HG02759 (cell line): ENCODE measurements at regions not wholly inside any gene's neighbourhood (a gene's known extent, or its start where the extent isn't known, plus 50 kb on each side); places are given as distances from the start of the nearest gene placed in this dataset.

Experiments used
- ATAC-seq: cut with Tn5 transposase; IDR thresholded peaks from one replicate; pipeline ENCODE4 v1.9.1; 2021; ENCODE audit warnings: mild to moderate bottlenecking, moderate library complexity; ENCODE audit not compliant: unreplicated experiment

DNA sequence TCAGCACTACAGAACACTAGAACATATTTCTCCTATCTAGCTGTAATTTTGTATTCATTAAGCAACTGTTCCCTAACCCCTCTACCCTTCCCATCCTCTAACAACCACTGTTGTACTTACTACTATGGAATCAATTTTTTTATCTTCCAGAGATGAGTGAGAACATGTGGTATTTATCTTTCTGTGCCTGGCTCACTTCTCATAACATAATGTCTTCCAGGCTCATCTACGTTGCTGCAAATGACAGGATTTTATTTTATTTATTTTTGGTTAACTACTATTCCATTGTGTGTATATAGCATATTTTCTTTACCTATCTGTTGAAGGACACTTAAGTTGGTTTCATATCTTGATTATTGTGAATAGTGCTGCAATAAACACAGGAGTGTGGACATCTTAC, 200.9 kb upstream of the CHRM2 start:
- no peak for ATAC-seq

DNA sequence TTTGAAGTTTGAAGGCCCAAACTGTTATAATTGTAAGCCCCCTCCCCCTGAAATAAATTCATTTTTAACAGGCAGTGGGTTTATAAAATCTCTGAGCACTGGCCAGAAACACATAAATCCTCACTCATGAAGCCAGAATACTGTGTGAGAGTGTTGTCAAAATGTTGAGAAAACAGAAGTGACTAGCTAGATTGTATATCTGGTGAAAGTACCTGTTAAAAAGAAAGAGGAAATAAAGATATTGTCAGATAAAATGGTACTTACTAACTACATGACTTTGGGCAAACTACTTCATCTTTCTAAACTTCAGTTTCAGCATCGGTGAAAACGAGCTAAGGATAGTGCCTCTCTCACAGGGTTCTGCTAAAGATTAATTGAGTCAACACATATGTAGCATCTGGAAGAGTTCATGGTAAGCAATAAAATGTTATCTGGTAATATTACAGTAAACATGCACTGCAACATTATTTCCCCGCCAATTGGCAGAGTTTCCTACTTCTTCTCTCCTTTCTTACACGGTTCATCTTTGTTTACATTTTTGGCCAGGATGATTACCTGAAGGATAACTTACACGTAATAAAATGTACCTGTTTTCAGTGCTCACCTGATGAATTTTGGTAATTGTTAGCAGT, 202.5 kb upstream of the CHRM2 start:
- no peak for ATAC-seq

DNA sequence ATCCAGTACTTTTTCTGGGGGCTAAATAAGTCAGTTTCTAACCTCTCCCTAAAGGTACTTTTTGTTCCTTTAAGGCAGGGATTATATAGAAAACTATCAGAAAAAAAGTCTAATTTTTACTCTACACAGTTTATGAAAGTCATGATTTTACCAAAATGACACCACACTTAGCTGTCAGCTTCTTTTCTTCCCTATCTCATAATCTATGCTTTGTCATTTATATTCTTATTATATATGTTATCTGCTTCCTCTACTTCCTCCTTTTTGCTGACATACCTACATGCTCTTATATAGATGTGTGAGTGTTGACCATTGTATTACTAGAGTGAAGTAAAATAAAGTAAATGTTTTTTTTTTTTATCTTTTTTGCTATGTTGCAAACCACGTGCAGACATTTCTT, 203.9 kb upstream of the CHRM2 start:
- ATAC-seq, result no peak

DNA sequence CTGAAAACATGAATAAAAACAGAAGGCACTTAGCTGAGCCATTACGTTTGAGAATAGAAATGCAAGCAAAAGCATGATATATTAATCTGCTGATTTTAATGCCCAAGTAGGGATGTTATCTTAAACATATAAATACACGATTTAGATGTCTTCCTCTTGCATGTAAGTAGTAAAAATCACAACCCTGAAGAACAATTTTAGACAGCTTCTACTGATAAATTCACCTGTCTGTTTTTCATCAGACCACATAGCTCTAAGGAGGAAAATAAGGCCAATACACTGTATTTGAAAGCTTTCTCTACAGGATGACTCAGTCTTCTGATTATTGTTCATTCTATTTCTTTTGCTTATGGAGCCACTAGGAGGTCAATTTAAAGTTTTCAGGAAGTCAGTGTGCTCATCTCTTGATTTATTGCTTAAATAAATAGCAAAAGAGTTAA, 210.9 kb upstream of the CHRM2 start:
- ATAC-seq, result no peak

DNA sequence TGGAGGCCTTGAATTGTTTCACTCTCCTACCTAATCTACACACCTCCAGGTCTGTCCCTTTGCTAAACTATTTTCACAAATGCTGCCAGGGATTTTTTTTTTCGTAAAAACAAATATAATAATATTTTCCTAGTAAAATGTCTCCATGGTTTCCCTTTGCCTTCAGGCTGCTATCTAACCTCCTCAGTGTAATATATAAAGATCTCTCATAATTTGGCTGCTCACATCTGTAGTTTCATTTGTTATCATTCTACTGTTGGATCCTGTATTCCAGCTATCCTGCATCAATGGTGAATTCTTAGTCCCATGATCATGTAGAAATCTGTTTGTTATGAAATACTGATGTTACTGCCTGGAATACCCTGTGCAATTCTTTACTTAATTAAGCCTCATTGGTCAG, 211.9 kb upstream of the CHRM2 start:
- ATAC-seq, result no peak

DNA sequence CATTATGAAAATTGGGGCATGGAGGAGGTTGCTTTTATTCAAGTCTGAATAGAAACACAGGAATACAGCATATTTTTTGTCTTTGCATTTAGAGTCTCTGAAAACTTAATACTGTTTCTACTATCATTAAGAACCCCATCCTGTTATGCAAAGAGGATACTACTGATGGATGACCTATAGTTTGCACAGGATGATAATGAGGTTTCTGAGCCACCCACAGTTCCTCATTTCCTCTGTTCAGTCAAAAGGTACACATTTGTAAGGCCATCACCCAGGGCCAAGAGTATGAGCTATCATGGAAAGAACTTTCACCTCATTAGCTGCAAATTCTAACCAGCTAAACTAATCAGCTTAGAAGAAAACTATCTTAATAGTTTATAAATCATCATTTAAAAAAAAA, 213.0 kb upstream of the CHRM2 start:
- no peak for ATAC-seq

DNA sequence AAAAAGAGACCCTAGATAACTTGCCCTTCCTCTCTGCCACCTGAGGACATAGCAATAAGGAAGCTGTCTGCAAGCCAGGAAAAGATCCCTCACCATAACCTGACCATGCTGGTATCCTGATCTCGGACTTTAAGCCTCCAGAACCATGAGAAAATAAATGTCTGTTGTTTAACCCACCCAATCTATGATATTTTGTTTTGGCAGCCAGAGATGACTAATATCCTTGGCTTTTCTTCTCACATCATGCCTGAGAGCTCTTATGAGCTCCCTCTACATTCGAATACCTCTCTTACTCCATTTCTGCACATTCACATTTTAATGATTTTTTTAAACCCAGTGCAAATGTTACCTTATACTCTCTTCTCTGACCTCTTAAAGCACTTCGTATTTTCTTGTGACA, 214.0 kb upstream of the CHRM2 start:
- no peak for ATAC-seq

DNA sequence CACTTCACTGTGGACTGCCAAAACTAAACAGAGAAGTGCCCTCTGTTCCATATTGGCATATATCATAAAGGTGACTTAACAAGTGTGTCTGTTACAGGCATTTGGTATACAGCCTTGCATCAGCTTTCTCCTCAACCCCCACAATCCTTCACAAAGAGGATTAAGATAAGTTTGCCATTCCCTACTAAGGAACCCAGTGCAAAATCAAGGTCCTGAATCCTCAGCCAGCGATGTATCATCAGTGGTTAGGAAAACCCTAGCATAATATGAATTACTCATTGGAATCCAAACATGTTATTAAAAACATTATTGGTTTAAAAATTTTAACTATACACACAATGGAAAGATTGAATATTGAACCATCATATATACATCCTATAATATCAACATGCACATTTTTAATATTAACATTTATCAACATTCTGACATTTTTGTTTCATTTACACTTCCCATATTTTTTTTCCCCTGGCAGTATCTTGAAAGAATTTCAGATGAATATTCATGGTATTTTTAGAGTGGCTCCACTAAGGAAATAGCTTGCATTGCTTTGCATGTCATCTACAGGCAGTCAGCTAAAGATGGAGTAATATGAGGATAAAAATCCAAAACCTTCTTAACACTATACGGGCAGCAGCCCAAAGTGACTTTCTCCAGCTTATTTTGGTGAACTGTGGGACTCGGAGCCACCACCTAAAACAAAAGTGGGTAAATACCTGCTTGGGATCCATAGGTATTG, 215.6 kb upstream of the CHRM2 start:
- ATAC-seq, result no peak

DNA sequence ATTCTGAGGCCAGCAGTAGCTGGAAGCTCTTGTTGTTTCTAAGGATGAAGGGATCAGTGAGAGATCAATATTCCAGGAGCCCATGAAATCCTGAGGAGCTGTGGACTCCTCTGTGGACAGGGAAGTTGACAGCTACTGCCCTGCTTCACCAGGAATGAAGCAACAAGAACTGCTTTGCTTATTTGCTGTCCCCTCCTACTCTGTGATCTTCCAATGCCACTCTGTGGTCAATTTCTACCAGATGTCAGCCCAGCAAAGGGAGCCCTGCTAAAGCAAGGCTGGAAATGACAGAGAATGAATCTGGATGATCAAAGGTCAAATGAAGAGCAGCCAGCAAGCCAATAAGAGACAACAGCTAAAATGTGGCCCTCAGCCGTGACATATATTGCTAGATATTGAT, 227.5 kb upstream of the CHRM2 start:
- ATAC-seq, result no peak

DNA sequence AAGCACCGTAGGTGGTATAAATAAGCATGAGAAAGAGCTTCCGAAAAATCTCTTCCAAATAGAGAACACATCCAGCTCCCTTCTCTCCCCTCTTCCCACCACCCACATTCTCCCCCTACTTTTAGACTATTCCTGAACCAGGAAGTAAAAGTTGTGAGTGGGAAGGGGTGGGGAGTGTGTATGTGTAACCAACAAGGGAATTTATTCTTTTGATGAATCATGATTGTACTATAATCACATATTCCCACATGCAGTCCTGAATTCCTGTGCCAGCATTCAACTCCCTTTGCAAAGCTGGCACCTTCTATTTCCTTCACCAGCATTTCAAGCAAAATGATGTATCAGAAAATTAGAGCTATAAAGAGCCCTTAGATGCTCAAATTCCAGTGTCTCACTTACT, 230.6 kb upstream of the CHRM2 start:
- ATAC-seq, result no peak

DNA sequence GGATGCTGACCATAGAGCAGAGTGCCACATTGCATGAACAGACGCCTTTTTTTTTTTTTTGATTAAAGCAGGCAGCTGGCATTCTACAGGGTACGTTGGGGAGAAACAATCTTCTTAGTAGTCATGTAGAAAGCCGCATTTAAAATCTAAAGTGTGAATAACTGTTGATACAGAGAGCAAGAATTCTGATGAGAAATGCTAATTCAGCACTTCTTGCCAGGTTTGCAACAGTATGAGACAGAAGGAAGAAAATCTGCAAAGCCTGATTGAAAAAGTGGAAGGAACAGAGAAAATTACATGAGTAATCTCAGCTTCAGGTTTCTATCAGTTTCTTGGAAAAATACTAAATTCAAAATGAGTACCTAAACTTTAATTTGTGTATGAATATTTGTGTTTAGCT, 232.7 kb upstream of the CHRM2 start:
- ATAC-seq, result no peak

DNA sequence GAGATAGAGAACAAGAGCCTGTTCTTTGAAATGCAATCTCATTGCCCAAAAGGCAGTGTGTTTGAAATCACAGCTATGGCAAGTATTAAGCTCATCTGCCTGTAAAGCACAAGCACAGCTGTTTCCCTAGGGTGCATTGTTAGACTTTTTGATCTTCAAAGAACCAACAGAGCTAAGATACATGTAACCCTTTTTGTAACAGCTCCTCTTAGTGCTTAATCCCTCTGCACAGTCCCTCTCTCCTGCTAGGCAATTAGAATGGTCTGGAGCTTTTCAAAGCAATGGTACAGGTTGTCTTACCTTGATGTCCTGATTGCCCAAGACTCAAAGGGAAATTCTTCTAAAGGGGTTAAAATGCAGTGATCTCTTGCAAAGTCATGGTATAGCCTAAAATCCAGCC, 249.6 kb upstream of the CHRM2 start:
- ATAC-seq, result no peak

DNA sequence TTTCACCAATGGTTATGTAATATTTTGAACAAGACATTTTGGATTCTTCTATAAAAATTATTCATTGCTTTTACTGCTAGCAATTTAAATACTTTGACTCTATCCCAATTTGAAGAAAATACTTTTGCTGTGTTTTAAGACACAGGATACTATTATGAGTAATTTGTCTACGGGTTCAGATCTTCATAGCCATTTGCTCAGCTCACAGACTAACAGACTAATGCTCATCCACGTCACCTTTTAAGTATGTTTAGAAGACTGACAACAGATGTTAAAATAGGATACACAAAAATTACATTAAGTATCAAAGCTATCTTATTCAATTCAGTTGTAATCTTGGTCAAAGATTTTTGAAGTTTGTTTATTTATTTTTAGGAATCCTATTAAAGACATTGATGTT, 251.3 kb upstream of the CHRM2 start:
- ATAC-seq, result no peak

DNA sequence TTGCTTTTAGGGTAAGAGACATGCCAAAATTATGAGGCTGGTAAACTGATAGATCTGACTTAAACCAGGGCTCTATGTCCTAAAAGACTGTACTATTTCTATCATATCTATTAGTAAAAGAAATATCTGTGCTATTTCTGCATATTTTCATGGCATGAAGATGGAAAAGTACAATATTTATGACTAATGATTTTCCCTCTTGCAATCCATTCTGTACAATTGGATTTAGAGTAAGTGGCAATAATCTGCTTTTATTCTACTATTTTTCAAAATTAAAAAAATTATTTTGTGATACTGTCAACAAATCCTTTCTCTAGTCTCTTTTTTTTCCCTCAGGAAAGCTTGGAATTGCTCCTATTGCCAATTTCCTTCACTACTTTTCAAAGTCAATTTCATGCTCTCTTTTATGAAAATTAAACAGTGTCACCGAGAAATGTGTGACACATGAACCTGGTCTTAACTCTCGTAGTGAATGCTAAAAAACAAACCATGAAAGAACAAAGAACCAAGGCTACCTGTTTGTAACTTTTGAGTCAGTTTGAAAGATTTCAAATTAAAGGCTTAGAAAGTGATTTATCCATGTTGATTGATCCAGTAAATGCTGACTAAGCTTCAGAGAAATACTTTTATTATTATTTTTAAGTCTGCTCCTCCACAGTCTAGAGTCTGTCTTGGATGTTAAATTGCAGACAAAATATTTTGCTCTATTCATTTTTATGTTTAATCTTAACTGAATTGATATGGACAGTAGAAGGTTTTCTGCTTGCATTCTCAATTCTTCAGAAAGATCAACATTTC, 262.7 kb upstream of the CHRM2 start:
- no peak for ATAC-seq

DNA sequence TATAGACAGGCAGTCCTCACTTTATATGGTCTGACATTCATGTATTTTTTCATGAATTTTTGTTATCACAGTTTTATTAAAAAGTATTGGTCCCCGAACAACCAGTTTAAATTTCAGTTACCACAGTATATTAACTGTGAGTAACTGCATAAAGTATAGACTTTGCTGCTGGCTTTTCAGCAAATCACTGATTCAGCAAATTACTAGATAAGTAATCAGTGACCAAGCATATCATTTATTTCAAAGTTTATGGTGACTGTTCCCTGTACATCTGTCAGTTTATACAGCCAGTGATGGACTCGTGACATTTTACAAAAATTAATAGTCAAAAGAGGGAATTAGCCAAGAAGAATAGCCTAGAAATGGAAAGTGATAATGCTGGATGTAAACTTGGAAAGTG, 266.7 kb upstream of the CHRM2 start:
- ATAC-seq, result no peak

DNA sequence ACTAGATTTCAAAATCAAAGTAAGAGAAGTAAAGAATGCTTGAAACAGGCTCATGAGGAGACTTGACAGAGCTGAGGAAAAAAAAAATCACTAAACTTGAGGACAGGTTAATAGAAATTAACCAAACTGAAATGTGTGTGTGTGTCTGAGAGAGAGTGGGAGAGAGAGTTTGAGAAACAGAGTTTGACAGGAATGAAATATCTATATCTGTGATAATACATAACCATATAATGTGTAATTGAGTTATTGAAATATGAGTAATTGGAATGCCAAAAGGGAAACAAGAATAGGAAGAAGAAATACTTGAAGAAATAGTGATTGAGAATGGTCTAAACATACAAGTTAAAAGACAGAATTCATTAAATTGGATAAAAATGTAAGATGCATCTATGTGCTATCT, 268.0 kb upstream of the CHRM2 start:
- no peak for ATAC-seq

DNA sequence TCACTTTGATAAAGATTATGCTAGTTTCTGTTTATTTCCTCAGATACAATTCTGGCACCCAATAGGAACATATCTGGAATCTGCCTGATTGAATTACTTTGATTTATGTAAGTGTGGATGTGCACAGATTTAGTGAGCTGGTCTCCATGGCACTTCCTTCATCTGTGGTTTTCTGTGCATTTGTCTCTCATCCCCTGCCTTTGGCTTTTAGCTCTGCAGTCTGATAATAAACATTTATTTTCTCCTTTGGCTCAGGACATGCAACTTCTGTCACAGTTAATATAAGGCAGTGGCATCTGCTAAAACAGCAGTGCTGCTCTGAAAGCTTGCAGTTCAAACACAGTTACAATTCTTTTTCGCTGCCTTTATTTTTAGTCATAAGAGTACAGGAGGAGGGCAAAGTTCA, 273.7 kb upstream of the CHRM2 start:
- ATAC-seq, result no peak

DNA sequence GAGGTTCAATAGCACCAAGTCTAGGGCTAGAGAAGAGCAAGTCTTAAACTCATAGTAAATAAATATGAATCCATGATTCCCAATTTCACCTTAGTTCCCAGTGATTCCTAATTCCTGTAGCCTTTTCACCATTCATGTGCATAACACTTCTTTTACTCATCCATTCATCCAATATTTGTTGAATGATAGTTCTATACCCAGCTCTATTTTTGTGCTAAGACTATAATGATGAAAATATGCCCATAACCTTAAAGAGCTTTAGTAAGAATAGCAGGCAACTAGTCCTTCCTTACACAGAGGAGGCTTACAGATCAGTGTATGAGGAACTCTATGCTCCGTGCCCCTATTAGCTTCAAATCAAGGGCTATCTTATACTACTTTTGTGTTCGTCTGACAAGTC, 280.2 kb upstream of the CHRM2 start:
- ATAC-seq, result no peak

DNA sequence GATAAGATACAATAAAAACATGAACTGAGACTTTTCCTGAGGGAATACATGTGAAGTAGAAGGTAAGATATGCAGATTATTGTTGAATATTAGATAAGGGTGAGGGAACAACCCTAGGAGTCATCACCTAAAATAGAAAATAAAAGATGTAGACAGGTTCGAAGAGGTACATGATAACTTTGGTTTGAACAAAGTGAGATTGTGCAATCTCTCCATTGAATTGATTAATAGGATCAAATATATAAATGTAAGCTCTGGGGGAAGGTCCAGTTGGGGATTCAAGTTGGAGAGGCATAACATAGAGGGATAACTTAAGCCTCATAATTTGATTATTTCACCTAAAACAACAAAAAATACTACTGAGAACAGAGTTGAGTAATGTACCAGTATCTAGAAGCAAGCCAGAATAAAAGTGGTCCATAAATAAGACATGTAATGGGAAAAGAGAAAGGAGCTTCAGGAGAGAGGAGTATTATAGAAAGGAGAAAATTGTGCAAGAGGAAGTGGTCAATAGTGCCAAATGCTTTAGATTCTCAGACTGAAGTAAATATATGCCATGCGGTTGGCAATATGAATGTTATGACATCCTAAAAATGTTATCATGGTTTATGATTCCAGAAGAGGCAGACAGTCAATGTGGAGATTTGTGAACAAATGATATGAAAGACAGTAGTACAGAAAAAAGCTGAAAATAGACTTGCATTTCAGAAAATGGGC, 282.3 kb upstream of the CHRM2 start:
- ATAC-seq, result no peak

DNA sequence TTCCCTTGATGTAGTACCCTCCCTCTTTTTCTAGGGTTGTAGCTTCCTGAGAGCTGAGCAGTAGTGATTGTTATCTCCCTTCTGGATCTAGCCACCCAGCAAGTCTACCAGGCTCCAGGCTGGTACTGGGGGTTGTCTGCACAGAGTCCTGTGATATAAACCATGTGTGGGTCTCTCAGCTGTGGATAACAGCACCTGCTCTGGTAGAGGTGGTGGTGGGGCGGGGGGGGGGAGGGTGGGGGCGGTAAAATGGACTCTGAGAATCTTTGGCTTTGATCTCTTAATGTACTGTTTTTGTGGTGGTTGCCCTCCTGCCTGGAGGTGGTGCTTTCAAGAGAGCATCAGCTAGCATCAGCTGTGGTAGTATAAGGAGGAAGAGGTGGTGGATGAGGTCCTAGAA, 302.0 kb upstream of the CHRM2 start:
- no peak for ATAC-seq

DNA sequence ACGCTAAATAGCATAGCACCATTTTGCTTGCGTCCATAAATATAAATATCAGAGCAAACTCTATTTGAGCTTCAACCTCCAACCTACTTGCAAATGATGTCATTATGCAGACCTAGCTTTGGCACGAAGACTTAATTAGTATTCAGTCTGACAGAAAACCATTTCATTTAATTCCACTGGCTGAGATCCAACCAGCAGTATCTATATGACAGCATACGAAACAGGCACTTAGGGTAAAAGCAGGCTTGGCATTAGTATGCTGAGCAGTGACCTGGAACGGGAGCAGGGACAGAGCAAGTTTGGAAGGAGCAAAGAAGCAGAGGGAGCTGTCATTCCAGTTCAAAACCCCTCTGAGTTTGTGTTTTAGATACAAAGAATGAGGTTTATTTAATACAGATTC, 312.5 kb upstream of the CHRM2 start:
- ATAC-seq, result no peak
